Posterior vena cava (tissue), 2 donors: ENCODE measurements at regions not wholly inside any gene's neighbourhood (a gene's known extent, or its start where the extent isn't known, plus 50 kb on each side); places are given as distances from the start of the nearest gene placed in this dataset.

Experiments used
- DNase-seq: peaks from one replicate; pipeline ENCODE4 v3.0.0-alpha.2; 2020; ENCODE audit warnings: low spot score
- intact Hi-C, 2 donors: fragments of 100-400 bp; cut with DNase I; formaldehyde crosslinking; loops; one replicate each; pipeline versions ENCODE4 v1.14.1 to v1.14.2; 2022 to 2023
- donor health status: DM: yes; HTN: yes; CAD: no.
- donor health status: DM: yes; HTN: yes; CAD: no.

DNA sequence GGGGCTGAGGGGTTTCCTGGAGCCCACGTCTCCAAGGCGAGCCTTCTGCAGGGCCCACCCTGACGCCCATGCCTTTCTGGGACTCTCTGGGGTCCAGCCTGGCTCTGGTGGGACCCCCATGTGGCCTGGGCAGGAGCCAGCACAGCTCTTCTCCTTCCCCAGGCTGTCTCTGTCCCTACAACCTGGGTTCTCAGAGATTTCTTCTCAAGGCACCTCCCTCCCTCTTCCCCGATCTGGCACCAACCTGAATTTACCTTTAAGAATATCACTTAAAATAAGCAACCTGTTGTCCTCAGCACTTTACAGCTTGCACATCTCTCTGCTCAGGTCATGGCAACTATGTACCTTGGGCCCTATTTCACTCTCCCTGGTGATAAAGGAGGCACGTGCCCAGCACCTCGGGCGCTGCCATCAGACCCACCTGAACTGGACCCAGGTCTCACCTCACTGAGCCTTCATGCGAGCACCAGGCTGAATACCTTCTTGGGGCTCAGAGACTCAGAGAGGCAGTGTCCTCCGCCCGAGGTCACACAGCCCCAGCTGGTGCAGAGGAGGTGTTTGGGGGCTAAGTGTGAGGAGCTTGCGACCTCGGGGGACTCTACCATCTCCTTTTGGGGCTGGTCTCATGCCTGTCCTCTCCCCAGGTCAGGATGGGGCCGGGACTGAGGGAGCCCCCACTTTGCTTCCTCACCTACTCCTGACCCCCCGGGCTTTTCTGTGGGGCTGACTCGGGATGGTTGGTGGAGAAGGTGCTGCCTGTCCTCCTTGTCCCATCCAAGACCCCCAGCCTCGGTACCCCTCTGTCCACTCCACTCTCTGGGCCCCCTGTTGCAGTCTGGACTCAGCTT, 217.7 kb downstream of the C9orf50 start:
- DNase-seq, result no peak
- intact Hi-C loops, result no loop called here

GRCh38 chr9:129402371-129402739, 218.5 kb downstream of the C9orf50 start:
- DNase-seq, result no peak
- intact Hi-C loops, result no loop called here

GRCh38 chr9:129401623-129402370, 219.1 kb downstream of the C9orf50 start:
- DNase-seq, result no peak

GRCh38 chr9:129400971-129401622, 219.8 kb downstream of the C9orf50 start:
- DNase-seq, result no peak
- intact Hi-C loops, result loop anchor here in 1 of 2 donors (2.0 kb wide), 1 partner anchor 14 kb away; no protein-coding TSS in a partner anchor

More at GRCh38 chr9:129401623-129402370, 219.1 kb downstream of the C9orf50 start:
- intact Hi-C loops, result loop anchor here in 1 of 2 donors (2.0 kb wide), 1 partner anchor 15 kb away; no protein-coding TSS in a partner anchor

DNA sequence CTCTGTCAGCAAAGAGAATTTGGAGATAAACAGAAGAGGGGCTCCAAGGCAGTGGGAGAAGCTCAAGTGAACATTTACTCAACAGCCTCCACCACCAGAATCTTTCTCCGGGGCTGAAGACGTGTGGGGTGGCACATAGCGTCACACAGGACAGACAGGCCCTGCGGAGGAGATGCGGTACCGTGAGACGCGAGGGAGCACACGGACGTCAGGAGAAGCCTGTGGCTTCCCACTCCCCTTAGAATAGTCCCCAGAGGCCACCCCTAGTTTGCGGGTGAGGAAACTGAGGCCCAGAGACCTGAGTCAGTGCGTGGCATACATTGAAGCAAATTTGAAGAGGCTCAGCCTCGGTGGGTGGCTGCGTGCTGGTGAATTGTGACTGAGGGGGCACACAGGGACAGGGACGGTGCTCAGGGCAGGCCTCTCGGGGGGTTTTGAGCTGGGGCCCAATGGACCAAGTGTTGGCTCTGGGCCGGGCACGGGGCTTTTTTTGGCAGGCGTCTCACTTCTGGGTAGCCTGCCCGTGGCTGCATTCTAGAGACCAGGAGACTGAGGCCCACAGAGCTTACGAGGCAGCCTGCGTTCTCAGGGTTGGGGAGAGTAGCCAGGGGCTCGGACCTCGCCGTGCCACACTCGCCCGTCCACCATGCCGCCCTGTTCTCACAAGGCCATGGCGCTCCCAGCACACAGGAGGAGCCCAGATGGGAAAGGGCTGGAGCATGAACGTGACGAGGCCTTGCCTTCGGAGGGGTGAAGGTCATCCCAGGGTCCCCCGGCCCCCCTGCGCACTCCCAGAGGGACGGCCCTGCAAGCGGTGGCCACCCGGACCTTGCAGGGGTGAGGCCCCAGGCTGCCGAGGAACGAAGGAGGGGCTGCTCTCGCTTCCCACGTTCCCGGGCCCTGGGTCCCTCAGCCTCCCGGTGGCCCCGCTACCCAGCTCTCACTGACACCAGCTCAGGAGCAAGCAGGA, 220.6 kb downstream of the C9orf50 start:
- DNase-seq, result peak; percentile 71
- intact Hi-C loops, result loop anchor here in 1 of 2 donors (2.0 kb wide), 1 partner anchor 13 kb away; no protein-coding TSS in a partner anchor

- peak; percentile 29 for DNase-seq
- intact Hi-C loops, result no loop called here
Observed at GRCh38 chr9:129399634-129399990, 221.3 kb downstream of the C9orf50 start.

DNA sequence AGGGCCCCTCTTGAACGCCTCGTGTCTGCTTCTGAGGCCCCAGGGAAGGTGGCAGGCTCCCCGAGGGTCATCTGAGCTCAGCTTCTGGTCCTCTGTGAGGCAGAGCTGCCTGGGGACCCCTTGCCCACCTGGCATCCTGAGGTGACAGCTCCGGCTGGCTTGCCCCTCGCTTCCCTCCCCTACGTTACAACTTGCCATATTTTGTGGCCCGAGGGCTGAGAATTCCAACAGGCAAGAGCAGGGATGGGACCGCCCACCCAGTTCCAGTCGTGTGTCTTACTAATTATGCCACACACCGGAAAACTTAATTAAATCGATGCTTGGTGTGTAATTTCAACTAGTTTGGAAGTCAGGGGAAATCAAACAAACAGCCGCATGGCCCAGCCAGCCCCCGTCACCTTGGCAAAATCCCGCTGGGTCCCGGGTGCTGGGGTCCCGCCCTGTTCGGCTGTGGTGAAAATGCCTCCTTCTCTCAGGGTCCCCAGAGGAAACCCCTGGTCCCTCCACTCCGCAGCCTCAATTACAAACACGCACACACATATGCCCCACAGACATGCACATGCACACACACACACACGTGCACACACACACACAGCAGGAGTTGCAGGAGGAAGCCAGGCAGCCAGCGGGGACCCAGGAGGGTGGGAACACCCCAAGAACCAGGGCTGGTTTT, 221.0 kb upstream of the IER5L start:
- intact Hi-C loops, result no loop called here
- peak; percentile 59 for DNase-seq

GRCh38 chr9:129398101-129398960, 220.3 kb upstream of the IER5L start:
- DNase-seq, result peak; percentile 67
- intact Hi-C loops, result no loop called here

DNA sequence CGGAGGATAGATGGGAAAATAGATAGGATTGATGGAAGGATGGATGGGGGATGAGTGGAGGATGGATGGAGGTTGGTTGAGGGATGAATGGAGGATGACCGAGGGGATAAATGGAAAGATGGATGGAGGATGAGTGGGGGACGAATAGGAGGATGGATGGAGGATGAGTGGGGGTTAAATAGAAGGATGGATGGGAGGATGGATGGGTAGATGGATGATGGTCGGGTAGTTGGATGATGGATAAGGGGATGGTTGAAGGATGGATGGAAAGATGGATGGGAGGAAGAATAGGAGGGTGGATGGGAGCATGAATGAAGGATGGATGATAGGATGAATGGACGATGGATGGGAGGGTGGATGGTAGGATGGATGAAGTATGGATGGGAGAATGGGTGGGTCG, 219.3 kb upstream of the IER5L start:
- intact Hi-C loops, result no loop called here
- DNase-seq, result no peak

DNA sequence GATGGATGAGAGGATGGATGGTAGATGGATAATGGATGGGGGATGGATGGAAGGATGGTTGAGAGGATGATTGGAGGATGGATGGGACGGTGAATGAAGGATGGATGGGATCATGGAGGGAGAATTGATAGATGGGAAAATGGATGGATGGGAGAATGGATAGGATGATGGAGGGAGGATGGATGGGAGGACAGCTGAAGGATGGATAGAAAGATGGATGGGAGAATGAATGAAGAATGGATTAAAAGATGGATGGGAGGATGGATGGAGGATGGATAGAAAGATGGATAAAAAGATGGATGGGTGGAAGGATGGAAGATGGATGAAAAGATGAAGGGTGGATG, 218.3 kb upstream of the IER5L start:
- DNase-seq, result no peak
- intact Hi-C loops, result no loop called here

DNA sequence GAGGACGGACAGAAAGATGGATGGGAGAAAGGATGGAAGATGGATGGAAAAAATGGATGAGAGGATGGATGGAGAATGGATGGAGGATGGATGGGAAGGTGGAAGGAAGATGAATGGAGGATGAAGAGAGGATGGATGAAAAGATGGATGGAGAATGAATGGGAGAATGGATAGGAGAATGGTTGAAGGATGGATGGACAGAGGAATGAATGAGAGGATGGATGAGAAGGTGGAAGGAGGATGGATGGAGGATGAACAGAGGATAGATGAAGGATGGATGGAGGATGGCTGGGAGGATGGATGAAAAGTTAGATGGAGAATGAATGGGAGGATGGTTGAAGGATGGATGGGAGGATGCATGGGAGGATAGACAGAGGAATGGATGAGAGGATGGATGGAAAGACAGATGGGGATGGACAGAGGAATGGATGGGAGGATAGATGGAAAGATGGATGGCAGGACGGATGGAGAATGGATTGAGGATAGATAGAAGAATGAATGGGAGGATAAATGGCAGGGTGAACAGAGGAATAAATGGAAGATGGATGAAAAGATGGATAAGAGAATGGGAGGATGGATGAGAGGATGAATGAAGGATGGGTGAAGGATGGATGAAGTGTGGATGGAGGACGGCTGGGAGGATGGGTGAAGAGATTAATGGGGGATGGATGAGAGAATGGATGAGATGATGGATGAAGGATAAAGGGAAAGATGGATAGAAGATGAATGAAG, 217.7 kb upstream of the IER5L start:
- no peak for DNase-seq
- intact Hi-C loops, result no loop called here

DNA sequence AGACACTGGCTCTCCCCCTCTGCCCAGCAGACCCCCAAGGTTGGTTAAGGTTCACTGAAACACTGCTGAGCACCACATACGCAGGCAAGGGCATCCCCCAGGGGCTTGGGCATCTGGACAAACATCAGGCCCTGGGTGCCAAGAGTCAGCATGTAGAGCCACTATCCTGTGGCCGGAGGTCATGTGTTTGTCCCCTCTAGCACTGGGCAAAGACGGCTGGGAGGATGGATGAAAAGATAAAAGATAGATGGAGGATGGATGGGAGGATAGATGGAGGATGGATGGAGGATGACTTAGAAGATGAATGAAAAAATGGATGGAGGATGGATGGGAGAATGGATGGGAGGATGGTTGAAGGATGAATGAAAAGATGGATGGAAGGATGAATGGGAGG, 216.8 kb upstream of the IER5L start:
- DNase-seq, result no peak
- intact Hi-C loops, result no loop called here

GRCh38 chr9:129394061-129394885, 216.2 kb upstream of the IER5L start:
- intact Hi-C loops, result no loop called here
- DNase-seq, result peak; percentile 78

DNA sequence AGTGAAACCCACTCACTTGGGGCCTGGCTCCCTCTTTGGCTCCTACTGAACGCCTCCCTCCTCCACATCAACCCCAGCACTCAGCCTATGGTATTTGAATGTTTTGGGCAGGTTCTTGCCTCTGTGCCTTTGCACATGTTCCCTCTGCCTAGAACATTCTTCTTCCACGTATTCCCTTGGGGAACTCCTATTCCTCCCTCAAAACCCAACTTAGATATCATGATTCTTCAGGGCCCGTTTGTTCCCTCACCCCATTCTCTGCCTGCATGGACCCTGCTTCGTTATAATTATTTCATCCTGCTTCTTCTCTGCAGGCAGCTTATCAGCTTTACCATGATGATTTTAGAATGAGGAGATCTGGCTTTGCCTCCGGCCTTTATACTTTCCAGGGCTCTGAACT, 215.0 kb upstream of the IER5L start:
- no peak for DNase-seq
- intact Hi-C loops, result no loop called here

DNA sequence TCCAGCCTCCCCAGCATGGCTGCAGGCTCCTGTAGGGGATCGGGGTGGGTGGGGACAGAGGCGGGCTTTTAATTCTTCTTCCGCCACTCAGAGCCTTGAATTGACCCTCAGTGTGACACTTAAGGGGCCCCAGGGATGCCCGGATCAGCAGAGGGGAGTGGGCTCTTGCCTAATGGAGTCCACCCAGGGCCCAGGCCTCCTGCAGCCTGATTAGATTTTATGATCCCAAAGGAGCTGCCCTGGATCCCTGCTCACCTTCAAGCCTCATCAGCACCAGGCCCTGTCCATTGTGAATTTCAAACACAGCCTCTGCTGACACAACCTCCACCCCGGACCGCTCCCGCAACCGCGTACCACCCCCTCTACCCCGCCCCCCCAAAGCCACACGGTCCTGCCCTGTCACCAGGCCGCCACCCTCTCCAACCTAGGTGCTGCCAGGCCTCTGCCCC, 214.1 kb upstream of the IER5L start:
- intact Hi-C loops, result loop anchor here in 1 of 2 donors (1.0 kb wide), 1 partner anchor 32 kb away; no protein-coding TSS in a partner anchor
- DNase-seq, result peak; percentile 31

DNA sequence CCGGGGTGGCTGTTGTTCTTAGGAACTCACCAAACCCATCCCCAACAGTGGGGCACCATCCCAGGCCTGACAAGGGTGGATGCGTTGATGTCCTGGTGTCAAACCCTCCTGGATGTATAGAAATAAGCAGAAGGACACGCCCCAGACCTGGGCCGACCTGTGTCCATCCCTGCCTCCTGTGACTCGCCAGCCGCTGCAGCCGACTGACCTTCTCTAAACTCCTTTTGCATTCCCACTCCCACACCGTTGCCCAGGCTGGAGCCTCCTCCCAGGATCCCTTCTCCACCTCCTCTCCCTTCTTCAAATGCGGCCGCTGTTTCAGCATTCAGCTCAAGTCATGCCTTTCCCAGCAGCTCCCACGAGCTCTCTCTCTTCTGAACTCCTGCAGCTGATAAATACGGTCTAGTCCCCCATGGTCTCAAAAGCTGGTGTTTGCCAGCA, 213.2 kb upstream of the IER5L start:
- peak; percentile 59 for DNase-seq
- intact Hi-C loops, result no loop called here
